ENCODE measurements at regions not wholly inside any gene's neighbourhood (a gene's known extent, or its start where the extent isn't known, plus 50 kb on each side); places are given as distances from the start of the nearest gene placed in this dataset.

DNA sequence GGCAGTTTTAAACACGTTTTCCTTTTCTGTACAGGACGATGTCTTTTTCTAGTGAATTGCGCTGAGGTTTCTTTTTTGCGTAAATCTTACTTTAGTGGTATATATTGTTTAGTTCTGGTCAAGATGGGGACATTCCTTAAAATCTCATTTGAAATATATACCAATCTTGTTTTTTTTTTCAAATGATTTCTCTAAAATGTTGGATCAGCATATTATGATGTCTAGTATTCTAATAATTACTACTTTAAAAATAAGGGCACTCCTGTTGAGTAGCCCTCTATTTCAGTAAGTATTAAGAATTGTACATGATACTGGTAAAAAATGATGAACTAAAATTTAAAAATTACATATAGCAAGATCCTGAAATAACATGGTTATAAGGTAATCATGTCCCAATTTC, 224.1 kb upstream of the ARHGAP24 start:
- no peak overlapping the region for H3K4me3 ChIP-seq (ENCODE audit: low read depth, low read length)
- TF ChIP-seq CTCF (IDR thresholded peaks at IDR 0.05; ENCODE audit: low read depth, low read length), result no peak

DNA sequence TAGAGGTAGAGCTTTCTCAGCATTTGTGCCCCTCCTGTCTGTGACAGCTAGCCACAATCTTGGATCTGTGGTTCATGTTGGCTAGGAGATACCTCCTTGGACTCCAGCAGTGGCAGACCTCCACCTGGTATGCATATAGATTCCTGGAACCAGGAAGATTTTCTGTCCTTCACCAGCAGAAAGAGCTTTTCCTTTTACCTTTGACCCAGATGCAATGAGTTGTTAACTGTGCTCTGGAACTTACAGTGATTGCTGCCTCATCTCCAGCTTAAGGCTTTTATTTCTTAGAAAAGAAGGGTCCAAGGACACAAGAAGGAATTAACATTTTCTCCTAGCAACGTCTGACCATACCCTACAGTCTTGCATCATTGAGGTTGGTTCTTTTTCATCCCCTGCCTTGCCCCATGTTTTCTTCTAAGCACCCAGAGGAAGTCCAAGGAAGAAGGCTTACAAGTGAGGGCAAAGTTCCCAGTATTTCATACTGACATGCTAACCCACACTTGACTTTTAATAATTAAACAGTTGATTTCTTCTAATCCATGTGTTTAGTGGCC, 217.1 kb upstream of the ARHGAP24 start:
- no peak for TF ChIP-seq CTCF (IDR thresholded peaks at IDR 0.05; ENCODE audit: low read depth, low read length)
- no peak overlapping the region for H3K4me3 ChIP-seq (ENCODE audit: low read depth, low read length)

- no peak for TF ChIP-seq CTCF (IDR thresholded peaks at IDR 0.05; ENCODE audit: low read depth, low read length)
- H3K4me3 ChIP-seq (ENCODE audit: low read depth, low read length), result no peak overlapping the region
These were observed 214.9 kb upstream of the ARHGAP24 start for GRCh38 chr4:85260064-85260463.

DNA sequence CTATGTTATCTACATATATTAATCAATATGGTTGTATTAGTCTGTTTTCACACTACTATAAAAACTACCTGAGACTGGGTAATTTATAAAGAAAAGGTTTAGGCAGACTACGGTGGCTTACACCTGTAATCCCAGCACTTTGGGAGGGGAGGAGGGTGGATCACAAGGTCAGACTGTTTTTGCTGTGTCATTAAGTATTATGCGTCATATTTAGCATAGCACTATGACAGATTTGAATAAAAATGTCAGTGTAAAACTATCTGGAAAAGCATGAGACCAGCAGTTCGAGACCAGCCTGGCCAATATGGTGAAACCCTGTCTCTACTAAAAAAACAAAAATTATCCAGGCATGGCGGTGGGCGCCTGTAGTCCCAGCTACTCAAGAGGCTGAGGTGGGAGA, 209.7 kb upstream of the ARHGAP24 start:
- TF ChIP-seq CTCF (IDR thresholded peaks at IDR 0.05; ENCODE audit: low read depth, low read length), result no peak

DNA sequence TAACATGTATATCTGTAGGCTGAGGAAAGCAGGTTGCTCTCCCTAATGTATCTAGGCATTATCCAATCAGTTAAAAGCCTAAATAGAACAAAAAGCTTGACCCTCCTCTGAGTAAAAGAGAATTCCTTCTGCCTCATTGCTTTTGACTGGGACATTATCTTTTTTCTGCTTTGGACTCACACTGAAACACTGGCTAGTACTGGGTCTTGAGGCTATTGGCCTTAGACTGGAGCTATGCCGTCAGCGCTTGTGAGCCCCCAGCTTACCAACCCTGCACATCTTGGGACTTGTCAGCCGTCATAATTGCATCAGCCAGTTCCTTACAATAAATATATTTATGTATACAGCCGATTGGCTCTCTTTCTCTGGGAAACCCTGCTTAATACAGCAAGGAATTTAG, 206.8 kb upstream of the ARHGAP24 start:
- no peak overlapping the region for H3K4me3 ChIP-seq (ENCODE audit: low read depth, low read length)
- TF ChIP-seq CTCF (IDR thresholded peaks at IDR 0.05; ENCODE audit: low read depth, low read length), result no peak

More for the DNA sequence above, 209.7 kb upstream of the ARHGAP24 start:
- no peak overlapping the region for H3K4me3 ChIP-seq (ENCODE audit: low read depth, low read length)

DNA sequence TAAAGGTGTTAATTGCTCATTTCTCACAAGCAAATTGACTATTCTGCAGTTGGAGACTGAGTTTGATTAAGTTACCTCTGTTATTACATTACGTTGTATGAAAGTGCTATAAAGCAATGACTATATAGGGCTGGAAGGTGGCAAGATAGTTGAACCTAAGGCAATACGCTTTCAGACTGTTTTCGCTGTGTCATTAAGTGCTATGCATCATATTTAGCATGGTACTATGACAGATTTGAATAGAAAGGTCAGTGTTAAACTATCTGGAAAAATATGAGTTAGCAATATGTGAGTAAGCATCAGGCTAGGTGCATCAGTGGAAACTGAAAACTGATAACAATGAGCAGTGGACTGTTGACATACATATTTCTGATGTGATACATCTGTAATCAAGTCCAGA, 206.0 kb upstream of the ARHGAP24 start:
- H3K4me3 ChIP-seq (ENCODE audit: low read depth, low read length), result no peak overlapping the region
- no peak for TF ChIP-seq CTCF (IDR thresholded peaks at IDR 0.05; ENCODE audit: low read depth, low read length)

DNA sequence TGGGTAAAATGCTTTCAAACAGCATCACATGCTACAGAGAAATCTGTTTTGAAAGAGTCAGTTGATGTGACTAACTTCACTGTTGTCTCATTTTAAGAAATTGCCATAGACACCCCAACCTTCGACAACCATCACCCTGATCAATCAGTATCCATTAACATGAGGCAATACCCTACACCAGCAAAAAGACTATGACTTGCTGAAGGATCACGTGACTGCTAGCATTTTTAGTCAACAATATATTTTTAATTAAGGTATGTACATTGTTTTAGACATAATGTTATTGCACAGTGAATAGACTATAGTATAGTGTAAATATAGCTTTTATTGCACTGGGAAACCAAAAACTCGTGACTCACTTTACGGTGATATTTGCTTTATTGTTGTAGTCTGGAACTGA, 200.0 kb upstream of the ARHGAP24 start:
- TF ChIP-seq CTCF (IDR thresholded peaks at IDR 0.05; ENCODE audit: low read depth, low read length), result no peak
- no peak overlapping the region for H3K4me3 ChIP-seq (ENCODE audit: low read depth, low read length)

Data from WI38 (cell line).